ENCODE measurements at regions not wholly inside any gene's neighbourhood (a gene's known extent, or its start where the extent isn't known, plus 50 kb on each side); places are given as distances from the start of the nearest gene placed in this dataset.

DNA sequence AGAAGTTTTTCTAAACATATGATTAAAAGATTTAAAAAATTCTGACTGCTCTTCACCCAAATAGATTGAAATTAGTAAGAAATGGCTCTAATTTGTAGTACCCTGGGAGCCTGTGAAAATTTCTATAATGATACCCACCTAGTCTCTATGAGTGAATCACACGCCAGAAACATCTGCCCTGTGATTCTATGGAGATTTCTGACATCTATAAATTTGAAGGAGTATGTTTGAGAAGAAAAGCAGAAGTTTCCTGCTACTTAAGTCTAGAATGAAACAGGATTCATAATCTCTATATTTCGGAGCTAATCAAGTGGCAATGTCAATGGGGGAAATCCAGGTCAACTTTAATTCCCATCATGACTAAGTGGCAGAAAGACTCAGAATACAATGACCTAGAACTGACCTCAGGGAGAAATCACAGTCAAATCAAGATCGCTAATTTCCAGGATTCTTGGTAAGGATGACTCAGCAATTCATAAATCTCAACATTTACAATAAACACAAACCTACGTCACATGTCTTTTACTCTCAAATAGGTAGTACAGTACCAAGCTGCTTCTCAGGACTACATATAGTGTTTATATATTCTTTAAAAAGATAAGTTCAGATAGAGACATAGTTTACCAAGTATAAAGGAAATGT, 186.2 kb upstream of the TNFAIP3 start:
- TF ChIP-seq TCF12 (IDR thresholded peaks at IDR 0.05; ENCODE audit: low read depth): no peak
- no peak for TF ChIP-seq CEBPB (IDR thresholded peaks at IDR 0.05)
